ENCODE measurements at regions not wholly inside any gene's neighbourhood (a gene's known extent, or its start where the extent isn't known, plus 50 kb on each side); places are given as distances from the start of the nearest gene placed in this dataset.

DNA sequence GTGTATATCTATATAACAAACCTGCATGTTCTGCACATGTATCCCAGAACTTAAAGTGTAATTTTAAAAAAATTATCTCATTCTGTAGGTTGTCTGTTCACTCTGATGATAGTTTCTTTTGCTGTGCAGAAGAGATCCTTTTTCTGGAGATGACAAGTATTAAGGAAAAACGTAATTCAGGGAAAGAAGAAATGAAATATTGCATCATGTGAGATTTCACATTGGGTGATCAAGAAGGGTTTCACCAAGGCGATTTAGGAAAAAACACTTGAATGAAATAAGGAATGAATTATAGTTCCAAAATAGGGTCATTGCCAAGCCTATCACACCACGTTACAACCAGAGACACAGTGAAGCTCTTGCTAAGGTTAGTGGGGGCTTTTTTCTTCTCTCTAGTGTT lies 227.9 kb downstream of the HNRNPD start:
- no peaks in the 10 kb centered on the region for H3K4me1 ChIP-seq (replicated peaks in 1 of 2)
- TF ChIP-seq CTCF (IDR thresholded peaks at IDR 0.05) (no peak), POLR2A (IDR thresholded peaks at IDR 0.05) (no peak)
- WGBS, 4 donors = 46 to 62% (median 53%) methylated on average over 3 of the region's 3 CpGs
- no peak for DNase-seq
- no peak overlapping the region for H3K4me3 ChIP-seq
- intact Hi-C loops (cut with DNase I) = no loop called here
- H3K36me3 ChIP-seq (replicated peaks in 1 of 2) = no peaks in the 10 kb centered on the region
- H3K27ac ChIP-seq = no peak overlapping the region
- no peaks in the 10 kb centered on the region for H3K9me3 ChIP-seq (replicated peaks in 1 of 3)
- H3K27me3 ChIP-seq = no peaks in the 10 kb centered on the region

GRCh38 chr4:82140422-82140821 lies 233.4 kb downstream of the HNRNPD start:
- H3K36me3 ChIP-seq (replicated peaks in 1 of 2) = no peaks in the 10 kb centered on the region
- no peaks in the 10 kb centered on the region for H3K9me3 ChIP-seq (replicated peaks in 1 of 3)
- no peak overlapping the region for H3K27ac ChIP-seq
- TF ChIP-seq POLR2A (IDR thresholded peaks at IDR 0.05) (no peak), CTCF (IDR thresholded peaks at IDR 0.05) (no peak)
- DNase-seq = no peak
- no peak overlapping the region for H3K4me3 ChIP-seq
- no peaks in the 10 kb centered on the region for H3K27me3 ChIP-seq
- 45 to 61% (median 50%) methylated on average over 2 of the region's 2 CpGs for WGBS, 4 donors
- no peaks in the 10 kb centered on the region for H3K4me1 ChIP-seq (replicated peaks in 1 of 2)
- intact Hi-C loops (cut with DNase I) = no loop called here

- intact Hi-C loops (cut with DNase I) = no loop called here
- H3K27me3 ChIP-seq = no peaks in the 10 kb centered on the region
- H3K9me3 ChIP-seq (replicated peaks in 1 of 3) = no peaks in the 10 kb centered on the region
Measured at GRCh38 chr4:82139287-82139686, 234.5 kb downstream of the HNRNPD start.

GRCh38 chr4:82138374-82138773 lies 235.4 kb downstream of the HNRNPD start:
- no peak overlapping the region for H3K27ac ChIP-seq
- 59 to 69% (median 60%) methylated on average over 4 of the region's 4 CpGs for WGBS, 4 donors
- DNase-seq = no peak
- no peak for TF ChIP-seq CTCF (IDR thresholded peaks at IDR 0.05)
- TF ChIP-seq POLR2A (IDR thresholded peaks at IDR 0.05) = no peak
- H3K4me1 ChIP-seq (replicated peaks in 1 of 2) = no peaks in the 10 kb centered on the region
- no peaks in the 10 kb centered on the region for H3K36me3 ChIP-seq (replicated peaks in 1 of 2)
- intact Hi-C loops (cut with DNase I) = no loop called here
- no peak overlapping the region for H3K4me3 ChIP-seq
- no peaks in the 10 kb centered on the region for H3K9me3 ChIP-seq (replicated peaks in 1 of 3)
- no peaks in the 10 kb centered on the region for H3K27me3 ChIP-seq

More at GRCh38 chr4:82139287-82139686, 234.5 kb downstream of the HNRNPD start:
- Histone ChIP-seq H3K4me3 (no peak overlapping the region), H3K27ac (no peak overlapping the region), H3K36me3 (replicated peaks in 1 of 2) (no peaks in the 10 kb centered on the region), H3K4me1 (replicated peaks in 1 of 2) (no peaks in the 10 kb centered on the region)
- no peak for TF ChIP-seq CTCF (IDR thresholded peaks at IDR 0.05)
- TF ChIP-seq POLR2A (IDR thresholded peaks at IDR 0.05) = no peak
- 75 to 88% (median 78%) methylated on average over 3 of the region's 3 CpGs for WGBS, 4 donors
- no peak for DNase-seq
